Mucosa of stomach (tissue), 1 donor: ENCODE measurements at regions not wholly inside any gene's neighbourhood (a gene's known extent, or its start where the extent isn't known, plus 50 kb on each side); places are given as distances from the start of the nearest gene placed in this dataset.
A peak's percentile ranks its signal among the peaks of the same experiment; 100 is the strongest.

Experiments used
- H3K27me3 ChIP-seq: one replicate; pipeline ENCODE4 v1.7.0; 2013; ENCODE audit warnings: mild to moderate bottlenecking, low read length; ENCODE audit not compliant: control insufficient read depth, insufficient read depth
- H3K36me3 ChIP-seq: one replicate; pipeline ENCODE4 v1.7.0; 2013; ENCODE audit warnings: low read length; ENCODE audit not compliant: control insufficient read depth, insufficient read depth
- H3K4me1 ChIP-seq: one replicate; pipeline ENCODE4 v1.7.0; 2013; ENCODE audit warnings: mild to moderate bottlenecking, low read length; ENCODE audit not compliant: control insufficient read depth, insufficient read depth
- H3K4me3 ChIP-seq: one replicate; pipeline ENCODE4 v1.7.0; 2013; ENCODE audit warnings: low read length
- H3K9ac ChIP-seq: one replicate; pipeline ENCODE4 v1.7.0; 2013; ENCODE audit warnings: mild to moderate bottlenecking, low read length, moderate library complexity
- H3K9me3 ChIP-seq: one replicate; pipeline ENCODE4 v1.7.0; 2013; ENCODE audit warnings: mild to moderate bottlenecking, low read length, moderate library complexity; ENCODE audit not compliant: control insufficient read depth
- donor health status: Pancreatic carcinoma.

DNA sequence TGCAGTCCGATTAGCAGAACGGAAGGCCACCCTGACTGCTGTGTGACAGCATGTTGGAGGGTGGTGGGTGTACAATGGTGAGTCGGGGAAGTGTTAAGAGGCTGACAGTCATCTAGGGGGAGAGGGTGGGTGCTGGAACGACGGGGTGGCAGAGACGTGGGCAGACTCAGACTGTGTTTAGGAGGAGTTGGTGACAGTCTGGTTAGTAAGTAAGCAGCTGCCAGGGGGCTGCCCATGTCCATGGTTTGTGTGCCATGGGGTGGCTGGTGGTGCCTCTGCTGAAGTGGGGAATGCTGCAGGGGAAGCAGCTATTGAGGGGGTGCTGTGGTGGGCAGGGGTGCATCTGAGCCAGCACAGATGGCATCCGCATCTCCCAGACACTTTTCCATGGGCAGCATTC is 51.3 kb upstream of the BOD1 start:
- no peak overlapping the region for H3K4me3 ChIP-seq
- H3K36me3 ChIP-seq: no peaks in the 10 kb centered on the region
- H3K27me3 ChIP-seq: no peaks in the 10 kb centered on the region
- no peak overlapping the region for H3K9ac ChIP-seq
- no peaks in the 10 kb centered on the region for H3K9me3 ChIP-seq
- H3K4me1 ChIP-seq: peaks cover 5% of the 10 kb centered on the region

DNA sequence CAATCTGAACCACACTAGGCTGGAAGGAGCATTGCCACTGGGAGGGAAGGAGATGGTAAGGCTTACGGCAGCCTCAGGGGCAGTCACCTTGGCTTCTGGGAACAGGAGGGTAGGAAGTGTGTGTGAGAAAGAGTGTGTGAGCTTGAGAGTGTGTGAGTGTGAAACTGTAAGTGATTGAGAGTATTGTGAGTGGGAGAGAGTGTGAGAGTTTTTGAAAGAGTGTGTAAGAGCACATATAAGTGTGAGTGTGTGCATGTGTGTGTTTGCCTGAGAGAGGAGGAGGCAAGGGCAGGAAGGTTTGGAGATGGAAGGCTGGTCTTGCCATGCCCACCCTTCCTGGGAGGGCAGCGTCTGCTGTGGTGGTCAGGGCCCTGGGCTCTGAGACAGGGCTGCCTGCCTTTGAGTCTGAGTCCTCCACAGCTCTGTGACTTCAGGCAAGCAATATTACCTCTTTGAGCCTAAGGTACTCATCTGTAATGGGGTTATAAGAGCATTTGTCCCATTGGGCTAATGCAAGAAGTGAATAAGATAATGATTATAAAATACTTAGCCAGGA is 51.9 kb upstream of the BOD1 start:
- H3K27me3 ChIP-seq: no peaks in the 10 kb centered on the region
- no peak overlapping the region for H3K9ac ChIP-seq
- H3K9me3 ChIP-seq: no peaks in the 10 kb centered on the region
- no peaks in the 10 kb centered on the region for H3K36me3 ChIP-seq
- H3K4me1 ChIP-seq: peaks cover 10% of the 10 kb centered on the region
- no peak overlapping the region for H3K4me3 ChIP-seq

DNA sequence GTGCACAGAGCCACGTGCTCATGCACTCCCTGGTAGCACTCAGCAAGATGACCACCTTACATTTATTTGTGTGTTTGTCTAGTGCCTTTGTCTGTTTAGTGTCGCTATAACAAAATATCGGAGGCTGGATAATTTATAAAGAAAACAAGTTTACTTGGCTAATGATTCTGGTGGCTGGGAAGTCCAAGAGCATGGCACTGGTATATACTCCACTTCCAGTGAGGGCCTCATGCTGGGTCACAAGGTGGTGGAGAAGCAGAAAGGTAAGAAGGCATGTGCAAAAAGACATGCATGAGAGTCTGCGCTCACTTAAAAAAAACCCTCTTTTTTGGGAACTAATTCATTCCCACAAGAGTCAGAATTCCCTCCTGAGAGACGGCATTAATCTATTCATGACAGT is 52.5 kb upstream of the BOD1 start:
- H3K4me1 ChIP-seq: peaks cover 16% of the 10 kb centered on the region
- no peaks in the 10 kb centered on the region for H3K9me3 ChIP-seq
- no peaks in the 10 kb centered on the region for H3K27me3 ChIP-seq
- H3K9ac ChIP-seq: no peak overlapping the region
- no peaks in the 10 kb centered on the region for H3K36me3 ChIP-seq
- no peak overlapping the region for H3K4me3 ChIP-seq

DNA sequence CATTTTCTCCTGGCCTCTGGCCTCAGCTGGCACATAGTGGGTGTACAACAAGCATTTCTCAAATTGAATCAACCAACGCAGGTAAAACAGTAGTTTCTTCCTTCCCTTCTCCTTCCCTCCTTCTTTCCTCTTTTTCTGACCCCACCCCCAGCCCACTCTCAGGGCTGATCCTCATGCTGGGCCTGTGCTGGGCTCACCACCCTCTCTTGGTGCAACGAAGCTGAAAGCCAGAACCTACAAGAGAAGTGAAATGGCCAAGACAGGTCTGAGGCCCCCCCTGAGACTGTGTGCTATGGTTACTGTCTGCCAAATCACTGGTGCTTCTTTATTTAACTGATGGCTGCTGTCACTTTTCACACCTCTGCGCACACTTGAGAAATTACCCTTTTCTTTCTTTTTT is 53.0 kb upstream of the BOD1 start:
- no peaks in the 10 kb centered on the region for H3K27me3 ChIP-seq
- no peak overlapping the region for H3K9ac ChIP-seq
- H3K36me3 ChIP-seq: no peaks in the 10 kb centered on the region
- H3K9me3 ChIP-seq: no peaks in the 10 kb centered on the region
- H3K4me3 ChIP-seq: no peak overlapping the region
- peaks cover 17% of the 10 kb centered on the region for H3K4me1 ChIP-seq

DNA sequence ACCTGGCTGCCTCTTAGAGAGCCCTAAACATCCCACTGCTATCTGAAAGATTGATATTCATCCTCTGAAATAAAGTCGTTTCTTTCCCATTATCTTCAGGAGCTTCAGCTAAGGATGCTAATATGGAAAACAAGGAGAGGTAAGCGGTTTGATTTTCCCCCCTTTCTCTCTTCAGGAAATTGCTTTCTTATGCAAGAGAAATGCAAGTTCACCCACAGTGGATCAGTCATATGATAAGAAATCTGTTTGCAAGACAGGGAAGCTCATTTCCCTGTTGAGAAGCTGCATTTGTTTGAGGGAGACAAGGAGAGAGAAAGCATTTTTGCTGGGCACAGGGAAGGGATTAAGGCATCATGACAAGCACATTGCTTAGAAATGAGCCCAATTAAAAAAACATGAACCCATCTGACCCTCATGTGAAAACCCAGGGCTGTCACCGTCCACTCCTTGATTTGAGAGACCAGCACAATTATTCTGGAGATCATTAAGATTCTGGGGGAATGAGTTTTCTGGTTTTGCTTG is 53.7 kb upstream of the BOD1 start:
- Histone ChIP-seq H3K9me3 (no peaks in the 10 kb centered on the region), H3K4me3 (no peak overlapping the region), H3K9ac (no peak overlapping the region), H3K4me1 (peaks cover 17% of the 10 kb centered on the region), H3K36me3 (no peaks in the 10 kb centered on the region), H3K27me3 (no peaks in the 10 kb centered on the region)

DNA sequence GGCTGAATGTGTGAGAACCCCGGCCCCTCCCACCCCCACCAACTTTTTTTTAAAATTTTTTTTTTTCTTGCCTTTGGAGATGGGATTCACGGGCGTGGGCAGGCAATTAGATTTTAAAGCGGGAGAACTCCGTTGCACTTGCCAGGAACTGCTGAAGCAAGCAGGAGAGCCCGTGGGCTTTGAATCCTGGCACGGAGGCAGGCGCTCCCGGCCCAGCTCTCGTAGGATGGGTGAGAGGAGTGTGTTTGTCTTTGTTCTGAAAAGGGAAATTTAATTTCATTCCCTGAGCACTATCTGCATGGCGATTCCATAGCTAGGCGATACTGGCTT is 54.3 kb upstream of the BOD1 start:
- Histone ChIP-seq H3K9ac (no peak overlapping the region), H3K9me3 (no peaks in the 10 kb centered on the region), H3K4me3 (no peak overlapping the region), H3K36me3 (no peaks in the 10 kb centered on the region), H3K4me1 (peaks cover 17% of the 10 kb centered on the region), H3K27me3 (no peaks in the 10 kb centered on the region)

DNA sequence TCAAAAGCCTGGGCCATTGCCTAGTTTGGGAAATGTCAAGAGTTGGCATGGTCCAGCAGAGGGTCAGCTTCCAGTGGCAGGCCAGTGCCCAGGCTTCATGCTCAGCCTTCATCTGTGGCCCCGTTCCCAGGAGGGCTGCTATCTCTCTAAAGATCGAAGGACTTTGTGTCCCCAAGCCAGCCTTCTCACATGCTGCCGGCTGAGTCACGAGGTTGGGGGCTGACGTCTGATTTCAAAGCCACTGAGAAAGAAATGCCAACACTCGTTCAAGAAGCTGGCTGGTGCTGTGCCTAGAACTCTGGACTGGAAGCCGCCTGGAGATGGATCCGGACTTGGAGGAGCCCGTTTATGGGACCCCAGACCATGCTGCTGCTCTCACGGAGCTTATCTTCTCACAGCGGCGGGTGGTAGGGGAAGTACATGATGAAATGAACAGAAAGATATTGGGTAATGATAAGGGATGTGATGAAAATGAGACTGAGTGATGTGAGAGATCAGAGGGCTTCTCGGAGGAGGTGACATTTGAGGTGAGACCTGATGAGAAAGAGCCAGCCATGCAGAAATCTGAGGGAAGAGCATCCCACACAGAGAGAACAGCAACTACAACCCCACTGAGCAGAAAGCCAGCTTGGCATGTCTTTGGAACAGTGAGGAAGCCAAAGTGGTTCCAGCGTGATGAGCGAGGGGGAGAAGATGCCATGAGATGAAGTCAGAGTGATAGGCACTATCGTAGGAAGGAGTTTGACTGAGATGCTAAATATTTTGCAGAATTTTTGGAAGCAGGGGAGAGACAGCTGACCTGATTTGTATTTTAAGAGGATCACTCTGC is 54.9 kb upstream of the BOD1 start:
- Histone ChIP-seq H3K9ac (no peak overlapping the region), H3K4me3 (no peak overlapping the region), H3K27me3 (no peaks in the 10 kb centered on the region), H3K4me1 (peaks cover 17% of the 10 kb centered on the region), H3K36me3 (no peaks in the 10 kb centered on the region), H3K9me3 (no peaks in the 10 kb centered on the region)

DNA sequence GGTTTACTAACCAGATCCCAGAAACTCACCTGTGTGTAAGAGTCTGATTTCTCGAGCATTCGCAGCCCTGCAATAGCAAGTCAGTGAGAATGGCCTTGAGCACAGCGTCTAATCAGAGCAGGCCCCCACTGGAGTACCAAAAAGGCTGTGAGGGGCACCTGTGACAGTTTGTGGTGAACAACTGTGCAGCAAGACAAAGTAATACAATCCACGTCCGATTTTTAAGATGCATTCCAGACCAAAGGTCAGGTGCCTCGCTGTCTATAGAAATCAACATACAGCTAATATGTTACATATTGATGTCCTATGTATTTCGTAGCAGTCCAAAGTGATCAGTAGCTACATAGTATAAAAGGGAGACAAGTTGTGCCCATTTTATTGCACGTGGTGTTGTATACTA is 55.7 kb upstream of the BOD1 start:
- no peaks in the 10 kb centered on the region for H3K27me3 ChIP-seq
- H3K9ac ChIP-seq: no peak overlapping the region
- H3K4me3 ChIP-seq: no peak overlapping the region
- no peaks in the 10 kb centered on the region for H3K36me3 ChIP-seq
- no peaks in the 10 kb centered on the region for H3K9me3 ChIP-seq
- H3K4me1 ChIP-seq: peaks cover 17% of the 10 kb centered on the region

DNA sequence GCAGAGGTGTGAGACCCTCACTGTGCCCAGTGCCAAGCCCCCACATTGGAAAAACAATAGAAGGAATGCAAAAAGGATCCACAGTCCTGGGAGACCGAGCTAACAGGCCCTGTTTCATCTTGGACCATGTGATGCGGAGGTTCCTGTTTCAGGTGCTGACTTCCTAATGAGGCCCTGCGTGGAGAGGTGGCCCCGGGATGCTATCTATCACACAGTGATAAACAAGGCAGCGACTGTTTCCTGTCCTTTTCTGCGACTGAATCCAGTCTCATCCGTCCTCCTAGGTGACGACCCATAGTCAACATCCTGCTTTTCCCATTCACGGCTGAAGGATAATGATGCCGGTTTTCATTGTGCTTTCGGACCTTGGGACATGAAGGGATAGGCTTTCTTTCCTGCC is 56.4 kb upstream of the BOD1 start:
- Histone ChIP-seq H3K9ac (no peak overlapping the region), H3K4me3 (no peak overlapping the region), H3K9me3 (no peaks in the 10 kb centered on the region), H3K27me3 (no peaks in the 10 kb centered on the region), H3K4me1 (peaks cover 17% of the 10 kb centered on the region), H3K36me3 (no peaks in the 10 kb centered on the region)

DNA sequence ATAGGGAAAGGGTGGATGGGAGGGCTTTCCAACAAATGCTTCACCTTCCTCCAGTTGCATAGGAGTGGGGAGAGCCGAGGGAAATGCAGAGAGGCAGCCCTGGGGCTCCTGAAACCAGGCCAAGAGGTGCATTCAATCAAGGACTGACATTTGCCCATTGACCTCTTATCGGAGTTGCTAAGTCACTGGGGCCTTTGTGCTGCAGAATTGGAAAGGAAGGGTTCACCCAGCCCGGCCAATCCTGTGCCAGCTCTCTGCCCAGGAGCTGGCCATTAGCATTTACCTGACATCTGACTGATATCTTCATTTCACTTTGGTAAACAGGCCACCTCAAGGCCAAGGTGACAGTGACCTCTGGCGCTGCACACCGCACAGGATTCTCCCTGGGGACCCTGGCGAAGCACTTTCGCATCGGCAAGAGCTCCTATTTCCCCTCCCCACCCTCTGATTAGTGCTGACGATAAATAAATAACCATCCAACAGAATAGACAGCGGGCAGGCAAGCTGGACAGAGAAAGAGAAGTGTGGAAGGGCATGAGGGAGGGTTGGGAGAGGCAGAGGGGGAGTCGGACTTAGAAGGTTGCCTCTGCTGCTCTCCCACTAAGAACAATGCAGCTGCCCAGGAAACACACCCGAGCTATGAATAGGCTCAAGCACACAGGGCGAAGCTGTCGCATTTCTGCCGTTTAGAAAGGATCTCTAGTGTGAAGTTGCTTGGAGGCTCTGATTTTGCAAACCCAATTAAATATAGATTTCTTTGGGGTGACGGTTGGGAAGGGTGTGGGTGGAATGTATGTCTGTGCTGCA is 57.0 kb upstream of the BOD1 start:
- Histone ChIP-seq H3K9ac (peak overlapping the region; percentile 31), H3K4me3 (no peak overlapping the region)

DNA sequence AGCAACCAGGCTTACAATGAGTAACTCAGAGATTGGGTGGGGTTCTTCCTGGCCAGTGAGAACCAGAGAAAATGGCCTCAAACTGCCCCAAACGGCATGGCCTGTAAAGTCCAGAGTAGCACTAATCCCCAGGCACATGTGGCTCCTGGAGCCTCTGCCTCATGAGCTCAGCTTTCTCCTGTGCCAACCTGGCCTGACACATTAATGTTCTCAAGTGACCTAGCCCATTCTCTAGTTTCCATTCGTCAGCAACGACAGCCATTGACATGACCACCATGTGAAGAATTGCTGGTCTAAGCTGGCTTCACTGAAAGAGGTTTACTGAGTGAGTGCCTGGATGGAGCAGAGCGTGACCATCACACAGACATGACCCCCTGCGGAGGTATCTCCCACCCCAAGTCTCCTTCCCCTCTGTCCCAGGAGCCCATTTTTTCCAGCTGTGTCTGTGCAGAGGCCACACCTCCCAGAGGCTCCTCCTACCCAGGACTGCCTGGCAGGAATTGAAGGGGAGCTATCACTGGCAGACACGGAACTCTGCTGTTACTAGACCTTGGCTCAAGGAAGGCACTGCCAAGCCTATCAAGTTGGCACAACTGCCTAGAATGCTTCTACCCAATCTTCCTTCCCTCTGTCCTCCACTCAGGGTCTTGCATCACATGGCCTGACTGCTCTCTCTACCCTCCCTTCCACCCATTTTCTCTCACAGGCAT is 59.0 kb upstream of the BOD1 start:
- no peaks in the 10 kb centered on the region for H3K36me3 ChIP-seq
- no peak overlapping the region for H3K4me3 ChIP-seq
- no peak overlapping the region for H3K9ac ChIP-seq
- H3K9me3 ChIP-seq: no peaks in the 10 kb centered on the region
- no peaks in the 10 kb centered on the region for H3K27me3 ChIP-seq
- peaks cover 12% of the 10 kb centered on the region for H3K4me1 ChIP-seq

More for the DNA sequence above, 57.0 kb upstream of the BOD1 start:
- no peaks in the 10 kb centered on the region for H3K27me3 ChIP-seq
- no peaks in the 10 kb centered on the region for H3K36me3 ChIP-seq
- no peaks in the 10 kb centered on the region for H3K9me3 ChIP-seq
- H3K4me1 ChIP-seq: peaks cover 17% of the 10 kb centered on the region
